ENCODE measurements at regions not wholly inside any gene's neighbourhood (a gene's known extent, or its start where the extent isn't known, plus 50 kb on each side); places are given as distances from the start of the nearest gene placed in this dataset.

- TF ChIP-seq BCL3 (CRISPR knock-in tag; IDR thresholded peaks at IDR 0.05) (no peak), ZNF234 (CRISPR knock-in tag; conservative IDR thresholded peaks at IDR 0.05) (no peak), CTCF (CRISPR knock-in tag; IDR thresholded peaks at IDR 0.05) (no peak), E2F2 (CRISPR knock-in tag; IDR thresholded peaks at IDR 0.05; ENCODE audit: borderline replicate concordance) (no peak), ETS1 (CRISPR knock-in tag; IDR thresholded peaks at IDR 0.05) (no peak), HMGXB4 (CRISPR knock-in tag; IDR thresholded peaks at IDR 0.05; ENCODE audit: borderline replicate concordance in 1 of 2, low read depth in 1 of 2) (no peak), RORA (CRISPR knock-in tag; IDR thresholded peaks at IDR 0.05) (no peak), ZGPAT (CRISPR knock-in tag; IDR thresholded peaks at IDR 0.05) (no peak), ATAD3A (CRISPR knock-in tag; IDR thresholded peaks at IDR 0.05) (no peak)
Measured at GRCh38 chr13:70297189-70297616, 189.0 kb upstream of the KLHL1 start.
